HepG2 (cell line): ENCODE measurements at regions not wholly inside any gene's neighbourhood (a gene's known extent, or its start where the extent isn't known, plus 50 kb on each side); places are given as distances from the start of the nearest gene placed in this dataset.

Experiments used
- ATRX ChIP-seq: sonication (generic); formaldehyde crosslinking; IDR thresholded peaks from 2 replicates; pipeline ENCODE4 v1.4.0; 2020; ENCODE audit warnings: missing genetic modification reagents, borderline replicate concordance
- HMG20B ChIP-seq: conservative IDR thresholded peaks from 2 replicates; pipeline ENCODE4 v1.6.1; 2016; ENCODE audit warnings: missing genetic modification reagents, missing compliant biosample characterization
- HOXA9 ChIP-seq: sonication (generic); formaldehyde crosslinking; IDR thresholded peaks from 2 replicates; pipeline ENCODE4 v1.8.1; 2022; ENCODE audit warnings: missing genetic modification reagents, mild to moderate bottlenecking, moderate library complexity, borderline replicate concordance
- MXI1 ChIP-seq: IDR thresholded peaks from 3 replicates; pipeline ENCODE4 v1.6.1; 2012; ENCODE audit warnings: low read depth, low read length, inconsistent platforms, borderline replicate concordance
- PITX1 ChIP-seq: sonication (generic); formaldehyde crosslinking; IDR thresholded peaks from 2 replicates; pipeline ENCODE4 v1.5.1; 2020; ENCODE audit warnings: mild to moderate bottlenecking, missing genetic modification reagents
- POLR2A ChIP-seq, 2 experiments: IDR thresholded peaks; 2 replicates each; pipeline ENCODE4 v1.6.1; 2011; ENCODE audit warnings: low read depth in 2 of 2, low read length in 2 of 2, mild to moderate bottlenecking in 1 of 2, moderate library complexity in 1 of 2; ENCODE audit not compliant: insufficient read depth in 1 of 2
- POLR2AphosphoS5 ChIP-seq: IDR thresholded peaks from 2 replicates; pipeline ENCODE4 v1.6.1; 2012; ENCODE audit warnings: low read depth, low read length
- SMARCE1 ChIP-seq: fragments of 450-650 bp; IDR thresholded peaks from 2 replicates; pipeline ENCODE4 v1.6.1; 2017; ENCODE audit warnings: borderline replicate concordance
- ZNF260 ChIP-seq: sonication (generic); formaldehyde crosslinking; IDR thresholded peaks from 2 replicates; pipeline ENCODE4 v1.4.0; 2020; ENCODE audit warnings: missing genetic modification reagents, low read depth, mild to moderate bottlenecking, borderline replicate concordance
- ZNF274 ChIP-seq: sonication (generic); formaldehyde crosslinking; IDR thresholded peaks from 2 replicates; pipeline ENCODE4 v1.5.1; 2020; ENCODE audit warnings: mild to moderate bottlenecking, missing genetic modification reagents
- TF ChIP-seq, protein P1 (sequence below): sonication (generic); formaldehyde crosslinking; IDR thresholded peaks from 2 replicates; pipeline ENCODE4 v1.5.0; 2020; ENCODE audit warnings: mild to moderate bottlenecking, missing genetic modification reagents, moderate library complexity
- TF ChIP-seq, protein P2 (sequence below): IDR thresholded peaks from 2 replicates; pipeline ENCODE4 v1.6.1; 2016; ENCODE audit warnings: control low read depth
- TF ChIP-seq, protein P3 (sequence below): IDR thresholded peaks from 2 replicates; pipeline ENCODE4 v1.6.1; 2016; ENCODE audit warnings: low read depth

DNA sequence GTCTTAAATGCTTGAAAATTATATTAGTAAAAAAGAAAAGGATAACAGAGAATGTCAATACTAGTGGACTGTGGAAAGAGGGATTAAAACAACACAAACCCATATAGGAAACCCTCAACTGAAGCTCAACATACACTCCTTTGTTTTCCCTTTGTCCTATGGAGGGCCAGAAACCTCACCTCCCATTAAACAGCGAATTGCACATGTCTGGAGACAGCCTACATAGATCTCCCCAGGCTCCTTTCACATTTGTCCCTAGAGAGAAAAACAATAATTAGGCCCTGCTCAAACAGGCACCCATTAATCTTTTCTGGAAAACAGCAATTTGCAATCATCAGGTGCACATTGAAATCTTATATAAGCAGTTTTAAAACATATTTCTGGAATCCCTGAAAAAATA, 87.6 kb upstream of the SEMA3D start:
- no peak for TF ChIP-seq ZNF274 (CRISPR knock-in tag)
- TF ChIP-seq HMG20B (CRISPR knock-in tag): no peak
- no peak for TF ChIP-seq POLR2A (IDR thresholded peaks at IDR 0.05; ENCODE audit: insufficient read depth in 1 of 2, low read depth in 2 of 2, low read length in 2 of 2)
- TF ChIP-seq, protein P1, sequence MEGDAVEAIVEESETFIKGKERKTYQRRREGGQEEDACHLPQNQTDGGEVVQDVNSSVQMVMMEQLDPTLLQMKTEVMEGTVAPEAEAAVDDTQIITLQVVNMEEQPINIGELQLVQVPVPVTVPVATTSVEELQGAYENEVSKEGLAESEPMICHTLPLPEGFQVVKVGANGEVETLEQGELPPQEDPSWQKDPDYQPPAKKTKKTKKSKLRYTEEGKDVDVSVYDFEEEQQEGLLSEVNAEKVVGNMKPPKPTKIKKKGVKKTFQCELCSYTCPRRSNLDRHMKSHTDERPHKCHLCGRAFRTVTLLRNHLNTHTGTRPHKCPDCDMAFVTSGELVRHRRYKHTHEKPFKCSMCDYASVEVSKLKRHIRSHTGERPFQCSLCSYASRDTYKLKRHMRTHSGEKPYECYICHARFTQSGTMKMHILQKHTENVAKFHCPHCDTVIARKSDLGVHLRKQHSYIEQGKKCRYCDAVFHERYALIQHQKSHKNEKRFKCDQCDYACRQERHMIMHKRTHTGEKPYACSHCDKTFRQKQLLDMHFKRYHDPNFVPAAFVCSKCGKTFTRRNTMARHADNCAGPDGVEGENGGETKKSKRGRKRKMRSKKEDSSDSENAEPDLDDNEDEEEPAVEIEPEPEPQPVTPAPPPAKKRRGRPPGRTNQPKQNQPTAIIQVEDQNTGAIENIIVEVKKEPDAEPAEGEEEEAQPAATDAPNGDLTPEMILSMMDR: no peak
- TF ChIP-seq ZNF260: no peak
- no peak for TF ChIP-seq SMARCE1
- no peak for TF ChIP-seq HOXA9 (CRISPR knock-in tag)
- TF ChIP-seq POLR2AphosphoS5: no peak
- TF ChIP-seq, protein P2, sequence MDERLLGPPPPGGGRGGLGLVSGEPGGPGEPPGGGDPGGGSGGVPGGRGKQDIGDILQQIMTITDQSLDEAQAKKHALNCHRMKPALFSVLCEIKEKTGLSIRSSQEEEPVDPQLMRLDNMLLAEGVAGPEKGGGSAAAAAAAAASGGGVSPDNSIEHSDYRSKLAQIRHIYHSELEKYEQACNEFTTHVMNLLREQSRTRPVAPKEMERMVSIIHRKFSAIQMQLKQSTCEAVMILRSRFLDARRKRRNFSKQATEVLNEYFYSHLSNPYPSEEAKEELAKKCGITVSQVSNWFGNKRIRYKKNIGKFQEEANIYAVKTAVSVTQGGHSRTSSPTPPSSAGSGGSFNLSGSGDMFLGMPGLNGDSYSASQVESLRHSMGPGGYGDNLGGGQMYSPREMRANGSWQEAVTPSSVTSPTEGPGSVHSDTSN: no peak
- no peak for TF ChIP-seq PITX1 (CRISPR knock-in tag)
- TF ChIP-seq MXI1: no peak
- no peak for TF ChIP-seq ATRX (CRISPR knock-in tag)
- TF ChIP-seq, protein P3, sequence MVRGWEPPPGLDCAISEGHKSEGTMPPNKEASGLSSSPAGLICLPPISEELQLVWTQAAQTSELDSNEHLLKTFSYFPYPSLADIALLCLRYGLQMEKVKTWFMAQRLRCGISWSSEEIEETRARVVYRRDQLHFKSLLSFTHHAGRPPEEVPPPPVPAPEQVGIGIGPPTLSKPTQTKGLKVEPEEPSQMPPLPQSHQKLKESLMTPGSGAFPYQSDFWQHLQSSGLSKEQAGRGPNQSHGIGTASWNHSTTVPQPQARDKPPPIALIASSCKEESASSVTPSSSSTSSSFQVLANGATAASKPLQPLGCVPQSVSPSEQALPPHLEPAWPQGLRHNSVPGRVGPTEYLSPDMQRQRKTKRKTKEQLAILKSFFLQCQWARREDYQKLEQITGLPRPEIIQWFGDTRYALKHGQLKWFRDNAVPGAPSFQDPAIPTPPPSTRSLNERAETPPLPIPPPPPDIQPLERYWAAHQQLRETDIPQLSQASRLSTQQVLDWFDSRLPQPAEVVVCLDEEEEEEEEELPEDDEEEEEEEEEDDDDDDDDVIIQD (CRISPR knock-in tag): no peak
